CD4-positive, alpha-beta T cell treated with Interferon alpha-2 for 1 hour (primary cell): ENCODE measurements at regions not wholly inside any gene's neighbourhood (a gene's known extent, or its start where the extent isn't known, plus 50 kb on each side); places are given as distances from the start of the nearest gene placed in this dataset.

ENCODE experiments used
- DNase-seq, 2 donors: peaks; one replicate each; pipeline ENCODE4 v3.0.0-alpha.2; 2020 to 2022

GRCh38 chrX:42725196-42725595 lies 52.8 kb downstream of the PPP1R2C start:
- no peak for DNase-seq

GRCh38 chrX:42720209-42720608 lies 57.8 kb downstream of the PPP1R2C start:
- DNase-seq: no peak

GRCh38 chrX:42715701-42716262 lies 62.2 kb downstream of the PPP1R2C start:
- no peak for DNase-seq

- DNase-seq: peak; percentile 28 to 38
Observed at GRCh38 chrX:42714981-42715700, 62.8 kb downstream of the PPP1R2C start.

GRCh38 chrX:42710452-42710851 lies 67.5 kb downstream of the PPP1R2C start:
- no peak for DNase-seq

- DNase-seq: no peak
Observed at GRCh38 chrX:42708222-42708621, 69.7 kb downstream of the PPP1R2C start.

GRCh38 chrX:42707742-42708141 lies 70.2 kb downstream of the PPP1R2C start:
- no peak for DNase-seq

GRCh38 chrX:42704454-42704853 lies 73.5 kb downstream of the PPP1R2C start:
- no peak for DNase-seq

GRCh38 chrX:42697544-42697943 lies 80.4 kb downstream of the PPP1R2C start:
- no peak for DNase-seq

GRCh38 chrX:42696536-42697124 lies 81.3 kb downstream of the PPP1R2C start:
- DNase-seq: no peak

GRCh38 chrX:42695800-42696358 lies 82.1 kb downstream of the PPP1R2C start:
- DNase-seq: no peak

- DNase-seq: no peak
Observed at GRCh38 chrX:42694260-42694815, 83.6 kb downstream of the PPP1R2C start.

GRCh38 chrX:42691196-42691595 lies 86.8 kb downstream of the PPP1R2C start:
- no peak for DNase-seq

GRCh38 chrX:42686706-42687105 lies 91.3 kb downstream of the PPP1R2C start:
- no peak for DNase-seq

- no peak for DNase-seq
Observed at GRCh38 chrX:42686296-42686695, 91.7 kb downstream of the PPP1R2C start.

- DNase-seq: no peak
Observed at GRCh38 chrX:42684065-42684464, 93.9 kb downstream of the PPP1R2C start.

- no peak for DNase-seq
Observed at GRCh38 chrX:42680666-42681065, 97.3 kb downstream of the PPP1R2C start.

GRCh38 chrX:42678133-42678532 lies 99.8 kb downstream of the PPP1R2C start:
- no peak for DNase-seq

- DNase-seq: no peak
Observed at GRCh38 chrX:42673301-42673810, 104.6 kb downstream of the PPP1R2C start.

- no peak for DNase-seq
Observed at GRCh38 chrX:42664680-42665079, 113.3 kb downstream of the PPP1R2C start.

GRCh38 chrX:42628471-42628870 lies 149.5 kb downstream of the PPP1R2C start:
- DNase-seq: no peak

GRCh38 chrX:42627891-42628290 lies 150.1 kb downstream of the PPP1R2C start:
- no peak for DNase-seq

GRCh38 chrX:42624524-42624923 lies 153.4 kb downstream of the PPP1R2C start:
- DNase-seq: no peak

- DNase-seq: no peak
Observed at GRCh38 chrX:42619068-42619467, 158.9 kb downstream of the PPP1R2C start.
